H9 (cell line): ENCODE measurements at regions not wholly inside any gene's neighbourhood (a gene's known extent, or its start where the extent isn't known, plus 50 kb on each side); places are given as distances from the start of the nearest gene placed in this dataset.

Source experiments
- DNase-seq: peaks from one replicate; pipeline ENCODE4 v3.0.0-alpha.2; 2017
- H2AFZ ChIP-seq: one replicate; pipeline ENCODE4 v1.6.1; 2013; ENCODE audit warnings: mild to moderate bottlenecking, low read length, control low read depth, moderate library complexity
- H2AK5ac ChIP-seq: 2 replicates; pipeline ENCODE4 v1.6.1; 2013; ENCODE audit warnings: low read length, control low read depth, mixed read lengths; ENCODE audit not compliant: insufficient read length
- H2BK120ac ChIP-seq: one replicate; pipeline ENCODE4 v1.6.1; 2013; ENCODE audit warnings: low read depth, mild to moderate bottlenecking, low read length, control low read depth, inconsistent platforms; ENCODE audit not compliant: poor library complexity, severe bottlenecking
- H2BK12ac ChIP-seq: 2 replicates; pipeline ENCODE4 v1.6.1; 2013; ENCODE audit warnings: low read length, control low read depth, mixed read lengths, low read depth; ENCODE audit not compliant: insufficient read length
- H2BK15ac ChIP-seq: 2 replicates; pipeline ENCODE4 v1.6.1; 2013; ENCODE audit warnings: low read depth, low read length, control low read depth
- H2BK20ac ChIP-seq: one replicate; pipeline ENCODE4 v1.6.1; 2013; ENCODE audit warnings: low read depth, mild to moderate bottlenecking, low read length, control low read depth, inconsistent platforms; ENCODE audit not compliant: poor library complexity, severe bottlenecking
- H2BK5ac ChIP-seq: 2 replicates; pipeline ENCODE4 v1.6.1; 2013; ENCODE audit warnings: low read length, control low read depth, mixed read lengths; ENCODE audit not compliant: insufficient read length
- H3K14ac ChIP-seq: 2 replicates; pipeline ENCODE4 v1.6.1; 2013; ENCODE audit warnings: low read length, control low read depth; ENCODE audit not compliant: insufficient read depth
- H3K18ac ChIP-seq: 2 replicates; pipeline ENCODE4 v1.6.1; 2013; ENCODE audit warnings: low read depth, mild to moderate bottlenecking, mixed read lengths, low read length, control low read depth; ENCODE audit not compliant: insufficient read length
- H3K23ac ChIP-seq: 2 replicates; pipeline ENCODE4 v1.6.1; 2013; ENCODE audit warnings: low read length, control low read depth, mixed read lengths, low read depth; ENCODE audit not compliant: insufficient read length
- H3K23me2 ChIP-seq: 2 replicates; pipeline ENCODE4 v1.6.1; 2013; ENCODE audit warnings: low read depth, mild to moderate bottlenecking, mixed read lengths, low read length, control low read depth; ENCODE audit not compliant: insufficient read length, poor library complexity, severe bottlenecking
- H3K27ac ChIP-seq: 2 replicates; pipeline ENCODE4 v1.5.1; 2013; ENCODE audit warnings: low read length, control low read depth, mixed read lengths, low read depth; ENCODE audit not compliant: insufficient read length
- H3K27me3 ChIP-seq: 2 replicates; pipeline ENCODE4 v1.6.1; 2013; ENCODE audit warnings: low read length, control low read depth, inconsistent platforms; ENCODE audit not compliant: insufficient read depth
- H3K4ac ChIP-seq: 2 replicates; pipeline ENCODE4 v1.6.1; 2013; ENCODE audit warnings: low read depth, mild to moderate bottlenecking, control low read depth, inconsistent platforms, low read length, moderate library complexity
- H3K4me1 ChIP-seq: 2 replicates; pipeline ENCODE4 v1.6.1; 2013; ENCODE audit warnings: low read length, control low read depth, inconsistent platforms; ENCODE audit not compliant: insufficient read depth
- H3K4me2 ChIP-seq: 2 replicates; pipeline ENCODE4 v1.6.1; 2013; ENCODE audit warnings: low read length, control low read depth, mixed read lengths; ENCODE audit not compliant: insufficient read length, insufficient read depth
- H3K56ac ChIP-seq: 2 replicates; pipeline ENCODE4 v1.6.1; 2013; ENCODE audit warnings: low read depth, mild to moderate bottlenecking, mixed read lengths, low read length, control low read depth; ENCODE audit not compliant: insufficient read length
- H3K79me1 ChIP-seq: 2 replicates; pipeline ENCODE4 v1.6.1; 2013; ENCODE audit warnings: low read depth, mild to moderate bottlenecking, moderate library complexity, low read length, control low read depth, inconsistent platforms; ENCODE audit not compliant: insufficient read depth, poor library complexity, severe bottlenecking
- H3K79me2 ChIP-seq: 2 replicates; pipeline ENCODE4 v1.6.1; 2013; ENCODE audit warnings: low read length, control low read depth, inconsistent platforms; ENCODE audit not compliant: insufficient read depth
- H3K9ac ChIP-seq: 2 replicates; pipeline ENCODE4 v1.6.1; 2013; ENCODE audit warnings: low read length, control low read depth, mixed read lengths; ENCODE audit not compliant: insufficient read length; ENCODE audit errors: extremely low read depth
- H3K9me3 ChIP-seq: one replicate; pipeline ENCODE4 v1.6.1; 2013; ENCODE audit warnings: low read depth, low read length, inconsistent platforms; ENCODE audit not compliant: control insufficient read depth
- H3T11ph ChIP-seq: one replicate; pipeline ENCODE4 v1.6.1; 2013; ENCODE audit warnings: mild to moderate bottlenecking, low read length, control low read depth, inconsistent platforms
- H4K20me1 ChIP-seq: one replicate; pipeline ENCODE4 v1.6.1; 2013; ENCODE audit not compliant: control insufficient read depth, insufficient read length, insufficient read depth
- H4K5ac ChIP-seq: 2 replicates; pipeline ENCODE4 v1.6.1; 2013; ENCODE audit warnings: low read depth, mild to moderate bottlenecking, mixed read lengths, low read length, control low read depth; ENCODE audit not compliant: insufficient read length
- H4K8ac ChIP-seq: replicated peaks from 2 replicates; pipeline ENCODE4 v1.6.1; 2013; ENCODE audit warnings: low read length, control low read depth, mixed read lengths, low read depth; ENCODE audit not compliant: insufficient read length
- H4K91ac ChIP-seq: 2 replicates; pipeline ENCODE4 v1.6.1; 2013; ENCODE audit warnings: low read depth, mild to moderate bottlenecking, moderate library complexity, mixed read lengths, low read length, control low read depth; ENCODE audit not compliant: insufficient read length
- H3K27ac Mint-ChIP-seq, 3 experiments: 2 replicates in 2 of 3; 3 replicates in 1 of 3; pipeline ENCODE4 v1.8.0; 2020 to 2021; ENCODE audit warnings: mixed read lengths in 3 of 3, mild to moderate bottlenecking in 1 of 3, moderate library complexity in 1 of 3
- H3K27me3 Mint-ChIP-seq: 2 replicates; pipeline ENCODE4 v1.8.0; 2021; ENCODE audit warnings: low read depth, mild to moderate bottlenecking, moderate library complexity, mixed read lengths
- H3K36me3 Mint-ChIP-seq, 3 experiments: 2 replicates in 2 of 3; 3 replicates in 1 of 3; pipeline ENCODE4 v1.8.0; 2020 to 2021; ENCODE audit warnings: low read depth in 3 of 3, mixed read lengths in 3 of 3; ENCODE audit not compliant: insufficient read depth in 1 of 3
- H3K4me1 Mint-ChIP-seq, 2 experiments: 2 replicates each; pipeline ENCODE4 v1.8.0; 2020; ENCODE audit warnings: mixed read lengths in 2 of 2
- H3K4me3 Mint-ChIP-seq, 2 experiments: 2 replicates in 1 of 2; 3 replicates in 1 of 2; pipeline ENCODE4 v1.8.0; 2020 to 2021; ENCODE audit warnings: mild to moderate bottlenecking in 2 of 2, mixed read lengths in 2 of 2, moderate library complexity in 1 of 2
- H3K9me3 Mint-ChIP-seq, 2 experiments: 2 replicates in 1 of 2; 3 replicates in 1 of 2; pipeline ENCODE4 v1.8.0; 2020; ENCODE audit warnings: mild to moderate bottlenecking in 2 of 2, mixed read lengths in 2 of 2, moderate library complexity in 1 of 2
- CTCF ChIP-seq: fragments of 200-600 bp; sonication (generic); conservative IDR thresholded peaks from 3 replicates; pipeline ENCODE4 v1.8.0; 2021; ENCODE audit warnings: antibody characterized with exemption, mild to moderate bottlenecking
- WGBS: extraction: QIAGEN DNeasy Blood & Tissue Kit; methylation state at CpG from one replicate; pipeline ENCODE4 v1.1.7; 2013; ENCODE audit warnings: missing lambda C conversion rate, low lambda C conversion rate, mixed read lengths; ENCODE audit not compliant: insufficient read length; ENCODE audit errors: extremely low coverage; 5-methylcytosine and 5-hydroxymethylcytosine counted together

- no peak overlapping the region for H4K91ac ChIP-seq
- H2BK12ac ChIP-seq: no peak overlapping the region
- H3K14ac ChIP-seq: no peak overlapping the region
- H4K8ac ChIP-seq: no peak overlapping the region
- no peak overlapping the region for H3K27ac ChIP-seq
- no peak overlapping the region for H2BK5ac ChIP-seq
- H2AFZ ChIP-seq: no peak overlapping the region
- no peak overlapping the region for H2BK120ac ChIP-seq
- H4K20me1 ChIP-seq: no peaks in the 10 kb centered on the region
- no peaks in the 10 kb centered on the region for H3K9me3 ChIP-seq
- no peak overlapping the region for H4K5ac ChIP-seq
- H3K23me2 ChIP-seq: no peaks in the 10 kb centered on the region
- no peak overlapping the region for H3K23ac ChIP-seq
- H3K18ac ChIP-seq: no peak overlapping the region
- no peaks in the 10 kb centered on the region for H3K79me2 ChIP-seq
- WGBS: no CpG with 5 or more reads among the region's 7 CpGs
- Mint-ChIP-seq H3K27me3 (no peaks in the 10 kb centered on the region), H3K36me3 (no peaks in the 10 kb centered on the region), H3K9me3 (no peaks in the 10 kb centered on the region), H3K27ac (no peak overlapping the region), H3K4me3 (no peak overlapping the region), H3K4me1 (0 out of 4 replicates have a peak, but pooled peaks cover 0 to 2% of the 10 kb centered on the region in 2 experiments)
- H2BK20ac ChIP-seq: no peak overlapping the region
- H3K27me3 ChIP-seq: no peaks in the 10 kb centered on the region
- H3K4ac ChIP-seq: no peak overlapping the region
- H3K9ac ChIP-seq: no peak overlapping the region
- peak; percentile 38 for DNase-seq
- no peak overlapping the region for H3K56ac ChIP-seq
- H3K4me1 ChIP-seq: no peaks in the 10 kb centered on the region
- H2AK5ac ChIP-seq: no peak overlapping the region
- H3K4me2 ChIP-seq: no peak overlapping the region
- no peak overlapping the region for H3T11ph ChIP-seq
- no peaks in the 10 kb centered on the region for H3K79me1 ChIP-seq
- no peak overlapping the region for H2BK15ac ChIP-seq
- peak; percentile 44; the same call in 1 of the 3 replicates for TF ChIP-seq CTCF
Measured at GRCh38 chr5:120093178-120093577, 370.9 kb upstream of the PRR16 start.
